ENCODE measurements at regions not wholly inside any gene's neighbourhood (a gene's known extent, or its start where the extent isn't known, plus 50 kb on each side); places are given as distances from the start of the nearest gene placed in this dataset.

DNA sequence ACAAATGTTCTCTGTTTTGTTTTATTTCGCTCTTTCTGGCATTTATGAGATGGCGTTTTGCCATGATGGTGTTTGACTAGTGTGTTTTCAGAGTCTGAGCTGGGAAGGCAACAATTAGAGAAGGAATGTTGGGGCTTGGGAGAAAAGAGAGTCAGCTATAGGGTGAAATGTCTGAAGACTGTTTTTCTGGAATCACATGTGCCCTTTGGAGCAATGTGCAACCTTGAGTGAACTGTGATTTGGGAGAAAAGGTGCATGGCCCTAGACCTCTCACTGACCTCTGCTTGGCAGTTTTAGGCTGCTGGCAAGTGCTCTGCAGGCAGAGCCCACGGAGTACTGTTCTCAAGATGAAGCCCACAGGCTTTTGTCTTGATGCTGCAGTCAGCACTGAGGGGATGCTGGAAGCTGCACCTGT is 379.9 kb upstream of the PDE3A start:
- no peak overlapping the region for H3K27ac ChIP-seq (ENCODE audit: insufficient read depth, low read length)
- H3K79me2 ChIP-seq (ENCODE audit: control insufficient read depth, insufficient read depth, low read length) = no peaks in the 10 kb centered on the region
- H3K4me3 ChIP-seq (replicated peaks in 1 of 4; ENCODE audit: control extremely low read depth in 1 of 4, insufficient read depth in 1 of 4, low read depth in 3 of 4, low read length in 4 of 4) = no peak overlapping the region
- no peaks in the 10 kb centered on the region for H3K4me1 ChIP-seq (ENCODE audit: control insufficient read depth, extremely low read depth, insufficient read depth, low read length)
- DNase-seq (ENCODE audit: low read depth in 2 of 2) = peak in 1 of 2 donors; percentile 42
- TF ChIP-seq, protein P1, sequence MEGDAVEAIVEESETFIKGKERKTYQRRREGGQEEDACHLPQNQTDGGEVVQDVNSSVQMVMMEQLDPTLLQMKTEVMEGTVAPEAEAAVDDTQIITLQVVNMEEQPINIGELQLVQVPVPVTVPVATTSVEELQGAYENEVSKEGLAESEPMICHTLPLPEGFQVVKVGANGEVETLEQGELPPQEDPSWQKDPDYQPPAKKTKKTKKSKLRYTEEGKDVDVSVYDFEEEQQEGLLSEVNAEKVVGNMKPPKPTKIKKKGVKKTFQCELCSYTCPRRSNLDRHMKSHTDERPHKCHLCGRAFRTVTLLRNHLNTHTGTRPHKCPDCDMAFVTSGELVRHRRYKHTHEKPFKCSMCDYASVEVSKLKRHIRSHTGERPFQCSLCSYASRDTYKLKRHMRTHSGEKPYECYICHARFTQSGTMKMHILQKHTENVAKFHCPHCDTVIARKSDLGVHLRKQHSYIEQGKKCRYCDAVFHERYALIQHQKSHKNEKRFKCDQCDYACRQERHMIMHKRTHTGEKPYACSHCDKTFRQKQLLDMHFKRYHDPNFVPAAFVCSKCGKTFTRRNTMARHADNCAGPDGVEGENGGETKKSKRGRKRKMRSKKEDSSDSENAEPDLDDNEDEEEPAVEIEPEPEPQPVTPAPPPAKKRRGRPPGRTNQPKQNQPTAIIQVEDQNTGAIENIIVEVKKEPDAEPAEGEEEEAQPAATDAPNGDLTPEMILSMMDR (conservative IDR thresholded peaks at IDR 0.05 in 1 of 2, IDR thresholded peaks at IDR 0.05 in 1 of 2; ENCODE audit: low read depth in 1 of 2, low read length in 2 of 2) = no peak
- TF ChIP-seq EZH2 (IDR thresholded peaks at IDR 0.05; ENCODE audit: low read length, missing control alignments) = no peak
- no peaks in the 10 kb centered on the region for H3K27me3 ChIP-seq (ENCODE audit: control insufficient read depth, insufficient read depth, low read length)
- H4K20me1 ChIP-seq (ENCODE audit: control insufficient read depth, extremely low read depth, insufficient read depth, low read length) = no peaks in the 10 kb centered on the region
- no peak overlapping the region for H3K9ac ChIP-seq (ENCODE audit: insufficient read depth, low read length)
- H3K9me3 ChIP-seq (ENCODE audit: control insufficient read depth, insufficient read depth, low read depth, low read length) = no peaks in the 10 kb centered on the region
- H2AFZ ChIP-seq (ENCODE audit: low read length) = no peak overlapping the region
- no peak overlapping the region for H3K4me2 ChIP-seq (ENCODE audit: extremely low read depth, insufficient read depth, low read length)
- no peaks in the 10 kb centered on the region for H3K36me3 ChIP-seq (ENCODE audit: control insufficient read depth, insufficient read depth, low read length)

DNA sequence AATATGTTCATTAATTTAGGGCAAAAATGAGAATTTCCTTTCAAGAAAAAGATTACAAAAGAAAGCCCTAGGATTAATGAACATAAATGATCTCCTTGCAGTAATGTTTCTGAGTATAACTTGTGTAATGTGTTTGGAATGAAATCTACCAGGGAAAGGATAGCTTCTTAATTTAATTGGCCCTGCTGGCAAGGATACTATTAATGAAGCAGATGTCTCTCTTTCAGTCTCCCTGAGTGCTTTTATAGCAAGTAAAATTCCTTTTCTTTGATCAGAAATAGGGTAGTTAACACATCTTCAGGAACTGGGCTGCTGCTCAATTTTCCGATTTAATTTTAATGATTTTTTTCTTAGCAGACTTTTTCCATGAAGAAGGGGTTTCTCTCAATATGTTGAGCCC is 379.4 kb upstream of the PDE3A start:
- Histone ChIP-seq H3K4me2 (ENCODE audit: extremely low read depth, insufficient read depth, low read length) (no peak overlapping the region), H4K20me1 (ENCODE audit: control insufficient read depth, extremely low read depth, insufficient read depth, low read length) (no peaks in the 10 kb centered on the region), H3K9ac (ENCODE audit: insufficient read depth, low read length) (no peak overlapping the region), H3K79me2 (ENCODE audit: control insufficient read depth, insufficient read depth, low read length) (no peaks in the 10 kb centered on the region), H2AFZ (ENCODE audit: low read length) (no peak overlapping the region), H3K4me3 (replicated peaks in 1 of 4; ENCODE audit: control extremely low read depth in 1 of 4, insufficient read depth in 1 of 4, low read depth in 3 of 4, low read length in 4 of 4) (no peak overlapping the region), H3K27ac (ENCODE audit: insufficient read depth, low read length) (no peak overlapping the region), H3K9me3 (ENCODE audit: control insufficient read depth, insufficient read depth, low read depth, low read length) (no peaks in the 10 kb centered on the region), H3K36me3 (ENCODE audit: control insufficient read depth, insufficient read depth, low read length) (no peaks in the 10 kb centered on the region), H3K4me1 (ENCODE audit: control insufficient read depth, extremely low read depth, insufficient read depth, low read length) (no peaks in the 10 kb centered on the region), H3K27me3 (ENCODE audit: control insufficient read depth, insufficient read depth, low read length) (no peaks in the 10 kb centered on the region)
- TF ChIP-seq EZH2 (IDR thresholded peaks at IDR 0.05; ENCODE audit: low read length, missing control alignments) = no peak
- TF ChIP-seq, protein P1 (conservative IDR thresholded peaks at IDR 0.05 in 1 of 2, IDR thresholded peaks at IDR 0.05 in 1 of 2; ENCODE audit: low read depth in 1 of 2, low read length in 2 of 2) = no peak
- DNase-seq (ENCODE audit: low read depth in 2 of 2) = no peak

DNA sequence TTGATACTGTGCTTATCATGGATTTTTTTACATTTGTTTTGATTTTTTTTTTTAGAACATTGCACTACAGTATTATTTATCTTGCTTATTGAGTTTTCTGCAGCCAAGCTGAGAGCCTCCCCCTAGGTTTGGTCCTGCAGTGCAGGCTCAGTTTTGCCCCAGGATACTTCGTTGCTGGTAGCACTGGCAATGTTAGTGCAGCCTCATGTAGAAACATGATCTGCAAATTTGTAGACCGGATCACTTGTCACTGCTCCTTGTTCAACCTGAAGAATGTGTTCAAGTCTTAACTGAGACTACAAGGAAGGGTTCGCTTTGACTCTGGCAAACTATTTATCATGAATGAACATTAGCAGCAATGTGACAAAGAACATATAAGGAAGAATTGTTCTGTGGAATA is 377.2 kb upstream of the PDE3A start:
- no peaks in the 10 kb centered on the region for H4K20me1 ChIP-seq (ENCODE audit: control insufficient read depth, extremely low read depth, insufficient read depth, low read length)
- H3K9me3 ChIP-seq (ENCODE audit: control insufficient read depth, insufficient read depth, low read depth, low read length) = no peaks in the 10 kb centered on the region
- no peak overlapping the region for H3K9ac ChIP-seq (ENCODE audit: insufficient read depth, low read length)
- no peaks in the 10 kb centered on the region for H3K79me2 ChIP-seq (ENCODE audit: control insufficient read depth, insufficient read depth, low read length)
- H3K4me1 ChIP-seq (ENCODE audit: control insufficient read depth, extremely low read depth, insufficient read depth, low read length) = no peaks in the 10 kb centered on the region
- no peaks in the 10 kb centered on the region for H3K27me3 ChIP-seq (ENCODE audit: control insufficient read depth, insufficient read depth, low read length)
- no peak overlapping the region for H3K4me2 ChIP-seq (ENCODE audit: extremely low read depth, insufficient read depth, low read length)
- DNase-seq (ENCODE audit: low read depth in 2 of 2) = no peak
- TF ChIP-seq, protein P1 (conservative IDR thresholded peaks at IDR 0.05 in 1 of 2, IDR thresholded peaks at IDR 0.05 in 1 of 2; ENCODE audit: low read depth in 1 of 2, low read length in 2 of 2) = no peak
- TF ChIP-seq EZH2 (IDR thresholded peaks at IDR 0.05; ENCODE audit: low read length, missing control alignments) = no peak
- no peak overlapping the region for H2AFZ ChIP-seq (ENCODE audit: low read length)
- no peaks in the 10 kb centered on the region for H3K36me3 ChIP-seq (ENCODE audit: control insufficient read depth, insufficient read depth, low read length)
- H3K4me3 ChIP-seq (replicated peaks in 1 of 4; ENCODE audit: control extremely low read depth in 1 of 4, insufficient read depth in 1 of 4, low read depth in 3 of 4, low read length in 4 of 4) = no peak overlapping the region
- H3K27ac ChIP-seq (ENCODE audit: insufficient read depth, low read length) = no peak overlapping the region

All from fibroblast of lung (primary cell).